ENCODE measurements at regions not wholly inside any gene's neighbourhood (a gene's known extent, or its start where the extent isn't known, plus 50 kb on each side); places are given as distances from the start of the nearest gene placed in this dataset.

DNA sequence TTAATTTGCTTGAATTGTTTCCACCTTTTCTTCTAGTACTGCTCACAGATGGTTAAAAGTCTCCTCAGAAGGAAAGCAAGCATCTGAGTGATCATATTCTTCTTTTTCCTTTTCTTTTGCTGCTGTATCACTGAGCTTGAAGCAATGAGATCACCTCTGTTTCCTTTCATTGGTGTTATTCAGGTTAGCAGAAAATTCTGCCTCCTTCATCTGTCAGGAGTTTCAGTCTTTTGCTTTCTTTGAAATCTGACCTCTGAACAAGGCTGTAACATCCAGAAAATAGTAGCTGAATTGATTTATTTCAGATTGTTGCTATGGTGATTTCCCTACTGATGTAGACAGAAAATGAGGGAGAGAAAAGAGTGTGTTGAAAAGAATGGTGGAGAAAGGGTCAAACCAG, 343.0 kb downstream of the MFSD1 start:
- CTCF ChIA-PET, result interaction anchor here (0.8 to 0.9 kb wide), 2 partner anchors 115 to 116 kb away, joined by 3 to 6 read pairs; no protein-coding TSS in a partner anchor

DNA sequence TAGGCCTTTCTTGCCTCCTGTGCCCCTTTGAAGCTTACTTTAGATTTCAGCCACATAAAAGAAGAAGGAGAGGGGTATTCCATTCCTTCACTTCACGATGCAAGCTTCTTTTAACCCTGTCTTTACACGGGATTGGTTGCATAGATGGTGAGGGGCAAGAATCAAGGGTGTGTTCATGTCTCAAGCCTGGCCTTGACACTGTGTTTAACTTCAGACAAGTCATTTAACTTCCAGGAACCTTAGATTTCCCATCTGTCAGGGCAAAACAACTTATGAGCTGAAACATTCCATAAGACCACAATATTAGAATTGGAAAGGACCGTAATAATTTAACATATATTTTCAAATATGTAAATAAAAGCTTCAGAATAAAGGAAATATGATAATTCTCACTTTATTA, 344.5 kb downstream of the MFSD1 start:
- Histone ChIP-seq H3K4me3 (ENCODE audit: low read depth, low read length) (no peak overlapping the region), H3K4me1 (ENCODE audit: control insufficient read depth, insufficient read depth, low read length) (no peaks in the 10 kb centered on the region), H3K9me3 (ENCODE audit: control insufficient read depth, insufficient read depth, low read depth, low read length) (no peaks in the 10 kb centered on the region), H3K27ac (ENCODE audit: extremely low read depth, low read depth, low read length) (no peak overlapping the region), H3K36me3 (ENCODE audit: control insufficient read depth in 2 of 2, insufficient read depth in 1 of 2, low read length in 2 of 2) (no peaks in the 10 kb centered on the region)
- TF ChIP-seq ZNF16 (tag by site-specific recombination; IDR thresholded peaks at IDR 0.05; ENCODE audit: low read depth), result no peak
- no peak for TF ChIP-seq BCL11A (tag by site-specific recombination; IDR thresholded peaks at IDR 0.05; ENCODE audit: low read depth)
- no peak for TF ChIP-seq TRIM28 (IDR thresholded peaks at IDR 0.05; ENCODE audit: borderline replicate concordance, low read length)
- TF ChIP-seq TCF7L2 (IDR thresholded peaks at IDR 0.05; ENCODE audit: borderline replicate concordance, low read depth, low read length), result no peak
- TF ChIP-seq ZNF335 (tag by site-specific recombination; conservative IDR thresholded peaks at IDR 0.05), result no peak
- TF ChIP-seq ZEB2 (tag by site-specific recombination; IDR thresholded peaks at IDR 0.05), result no peak
- no peak for TF ChIP-seq ZNF37A (tag by site-specific recombination; IDR thresholded peaks at IDR 0.05)
- ChIA-PET POLR2A (no interaction called here), CTCF (interaction anchor here (0.6 to 0.9 kb wide), 2 partner anchors 229 to 438 kb away, joined by 3 read pairs; no protein-coding TSS in a partner anchor)

More for the DNA sequence above, 343.0 kb downstream of the MFSD1 start:
- TF ChIP-seq GLIS2 (tag by site-specific recombination; IDR thresholded peaks at IDR 0.05) (no peak), ZNF48 (tag by site-specific recombination; IDR thresholded peaks at IDR 0.05) (no peak), ZNF843 (tag by site-specific recombination; IDR thresholded peaks at IDR 0.05) (no peak), TCF7L2 (IDR thresholded peaks at IDR 0.05; ENCODE audit: borderline replicate concordance, low read depth, low read length) (no peak), ZNF548 (tag by site-specific recombination; IDR thresholded peaks at IDR 0.05) (no peak), ZNF560 (tag by site-specific recombination; IDR thresholded peaks at IDR 0.05; ENCODE audit: borderline replicate concordance) (no peak), ZNF10 (tag by site-specific recombination; IDR thresholded peaks at IDR 0.05) (no peak)
- H3K36me3 ChIP-seq (ENCODE audit: control insufficient read depth in 2 of 2, insufficient read depth in 1 of 2, low read length in 2 of 2), result no peaks in the 10 kb centered on the region
- no peak overlapping the region for H3K27ac ChIP-seq (ENCODE audit: extremely low read depth, low read depth, low read length)
- no peaks in the 10 kb centered on the region for H3K4me1 ChIP-seq (ENCODE audit: control insufficient read depth, insufficient read depth, low read length)
- H3K4me3 ChIP-seq (ENCODE audit: low read depth, low read length), result no peak overlapping the region
- H3K9me3 ChIP-seq (ENCODE audit: control insufficient read depth, insufficient read depth, low read depth, low read length), result no peaks in the 10 kb centered on the region
- POLR2A ChIA-PET, result no interaction called here

DNA sequence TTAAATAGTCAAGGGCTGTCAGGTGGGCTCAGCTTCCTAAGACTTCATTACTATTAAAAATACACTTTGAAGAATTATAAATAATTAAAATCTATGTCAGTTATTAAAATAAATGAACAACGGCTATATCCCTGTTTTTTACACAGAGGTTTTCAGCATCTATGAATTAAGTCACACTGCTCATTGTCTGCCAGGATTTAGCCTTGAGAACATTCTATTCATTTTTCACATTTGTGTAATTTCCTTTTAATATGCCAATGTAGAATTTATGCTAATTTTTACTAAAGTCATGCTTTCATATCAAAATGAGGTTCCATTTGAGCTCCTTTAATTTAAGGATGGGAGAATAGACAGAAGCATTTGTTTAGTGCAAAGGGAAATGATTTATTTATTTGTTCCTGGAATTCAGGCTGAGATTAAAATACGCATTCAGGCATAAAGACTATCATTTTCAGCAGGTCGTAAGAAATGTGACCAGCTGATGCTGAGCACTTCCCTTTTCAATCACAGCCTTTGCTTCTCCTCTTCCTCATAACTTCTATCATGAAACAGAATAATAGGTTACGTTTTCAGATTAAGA, 345.1 kb downstream of the MFSD1 start:
- ChIA-PET POLR2A (no interaction called here), CTCF (interaction anchor here (0.9 kb wide), 1 partner anchor 229 kb away, joined by 3 read pairs; no protein-coding TSS in a partner anchor)
- Histone ChIP-seq H3K9me3 (ENCODE audit: control insufficient read depth, insufficient read depth, low read depth, low read length) (no peaks in the 10 kb centered on the region), H3K4me1 (ENCODE audit: control insufficient read depth, insufficient read depth, low read length) (no peaks in the 10 kb centered on the region), H3K27ac (ENCODE audit: extremely low read depth, low read depth, low read length) (no peak overlapping the region), H3K36me3 (ENCODE audit: control insufficient read depth in 2 of 2, insufficient read depth in 1 of 2, low read length in 2 of 2) (no peaks in the 10 kb centered on the region), H3K4me3 (ENCODE audit: low read depth, low read length) (no peak overlapping the region)
- TF ChIP-seq INSM2 (tag by site-specific recombination; IDR thresholded peaks at IDR 0.05) (no peak), HOXD13 (CRISPR knock-in tag; IDR thresholded peaks at IDR 0.05; ENCODE audit: borderline replicate concordance) (no peak)

GRCh38 chr3:159147813-159148212, 346.0 kb downstream of the MFSD1 start:
- Histone ChIP-seq H3K27ac (ENCODE audit: extremely low read depth, low read depth, low read length) (no peak overlapping the region), H3K36me3 (ENCODE audit: control insufficient read depth in 2 of 2, insufficient read depth in 1 of 2, low read length in 2 of 2) (no peaks in the 10 kb centered on the region), H3K9me3 (ENCODE audit: control insufficient read depth, insufficient read depth, low read depth, low read length) (no peaks in the 10 kb centered on the region), H3K4me1 (ENCODE audit: control insufficient read depth, insufficient read depth, low read length) (no peaks in the 10 kb centered on the region), H3K4me3 (ENCODE audit: low read depth, low read length) (no peak overlapping the region)
- ChIA-PET CTCF (no interaction called here), POLR2A (no interaction called here)
- TF ChIP-seq ZNF175 (tag by site-specific recombination; IDR thresholded peaks at IDR 0.05) (no peak), ZSCAN30 (tag by site-specific recombination; IDR thresholded peaks at IDR 0.05) (no peak), ZNF184 (tag by site-specific recombination; IDR thresholded peaks at IDR 0.05) (no peak), ZNF561 (tag by site-specific recombination; IDR thresholded peaks at IDR 0.05; ENCODE audit: borderline replicate concordance) (no peak), ZNF114 (tag by site-specific recombination; IDR thresholded peaks at IDR 0.05) (no peak)
- TF ChIP-seq, protein P1, sequence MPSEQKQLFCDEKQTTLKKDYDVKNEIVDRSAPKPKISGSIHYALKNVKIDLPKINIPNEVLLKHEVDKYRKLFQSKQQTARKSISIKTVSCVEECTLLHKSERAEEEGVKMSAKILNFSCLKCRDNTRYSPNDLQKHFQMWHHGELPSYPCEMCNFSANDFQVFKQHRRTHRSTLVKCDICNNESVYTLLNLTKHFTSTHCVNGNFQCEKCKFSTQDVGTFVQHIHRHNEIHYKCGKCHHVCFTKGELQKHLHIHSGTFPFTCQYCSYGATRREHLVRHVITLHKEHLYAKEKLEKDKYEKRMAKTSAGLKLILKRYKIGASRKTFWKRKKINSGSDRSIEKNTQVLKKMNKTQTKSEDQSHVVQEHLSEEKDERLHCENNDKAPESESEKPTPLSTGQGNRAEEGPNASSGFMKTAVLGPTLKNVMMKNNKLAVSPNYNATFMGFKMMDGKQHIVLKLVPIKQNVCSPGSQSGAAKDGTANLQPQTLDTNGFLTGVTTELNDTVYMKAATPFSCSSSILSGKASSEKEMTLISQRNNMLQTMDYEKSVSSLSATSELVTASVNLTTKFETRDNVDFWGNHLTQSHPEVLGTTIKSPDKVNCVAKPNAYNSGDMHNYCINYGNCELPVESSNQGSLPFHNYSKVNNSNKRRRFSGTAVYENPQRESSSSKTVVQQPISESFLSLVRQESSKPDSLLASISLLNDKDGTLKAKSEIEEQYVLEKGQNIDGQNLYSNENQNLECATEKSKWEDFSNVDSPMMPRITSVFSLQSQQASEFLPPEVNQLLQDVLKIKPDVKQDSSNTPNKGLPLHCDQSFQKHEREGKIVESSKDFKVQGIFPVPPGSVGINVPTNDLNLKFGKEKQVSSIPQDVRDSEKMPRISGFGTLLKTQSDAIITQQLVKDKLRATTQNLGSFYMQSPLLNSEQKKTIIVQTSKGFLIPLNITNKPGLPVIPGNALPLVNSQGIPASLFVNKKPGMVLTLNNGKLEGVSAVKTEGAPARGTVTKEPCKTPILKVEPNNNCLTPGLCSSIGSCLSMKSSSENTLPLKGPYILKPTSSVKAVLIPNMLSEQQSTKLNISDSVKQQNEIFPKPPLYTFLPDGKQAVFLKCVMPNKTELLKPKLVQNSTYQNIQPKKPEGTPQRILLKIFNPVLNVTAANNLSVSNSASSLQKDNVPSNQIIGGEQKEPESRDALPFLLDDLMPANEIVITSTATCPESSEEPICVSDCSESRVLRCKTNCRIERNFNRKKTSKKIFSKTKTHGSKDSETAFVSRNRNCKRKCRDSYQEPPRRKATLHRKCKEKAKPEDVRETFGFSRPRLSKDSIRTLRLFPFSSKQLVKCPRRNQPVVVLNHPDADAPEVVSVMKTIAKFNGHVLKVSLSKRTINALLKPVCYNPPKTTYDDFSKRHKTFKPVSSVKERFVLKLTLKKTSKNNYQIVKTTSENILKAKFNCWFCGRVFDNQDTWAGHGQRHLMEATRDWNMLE (tag by site-specific recombination; conservative IDR thresholded peaks at IDR 0.05; ENCODE audit: low read depth), result no peak

All from HEK293 (cell line).